Upper lobe of right lung (tissue), 1 donor: ENCODE measurements at regions not wholly inside any gene's neighbourhood (a gene's known extent, or its start where the extent isn't known, plus 50 kb on each side); places are given as distances from the start of the nearest gene placed in this dataset.
A peak's percentile ranks its signal among the peaks of the same experiment; 100 is the strongest.

Experiments used
- ATAC-seq: fragments of 200-7000 bp; cut with Tn5 transposase; one replicate; pipeline ENCODE4 v1.9.1; 2020; ENCODE audit warnings: mild to moderate bottlenecking, moderate library complexity
- DNase-seq: peaks from one replicate; pipeline ENCODE4 v3.0.0-alpha.2; 2020
- H3K27ac ChIP-seq: fragments of 200-600 bp; one replicate; pipeline ENCODE4 v1.8.0; 2022
- H3K27me3 ChIP-seq: fragments of 200-600 bp; one replicate; pipeline ENCODE4 v1.8.0; 2022; ENCODE audit warnings: mild to moderate bottlenecking
- H3K36me3 ChIP-seq: fragments of 200-600 bp; one replicate; pipeline ENCODE4 v1.8.0; 2022
- H3K4me1 ChIP-seq: fragments of 200-600 bp; one replicate; pipeline ENCODE4 v1.8.0; 2022
- H3K4me3 ChIP-seq: fragments of 200-600 bp; one replicate; pipeline ENCODE4 v1.8.0; 2022; ENCODE audit warnings: mild to moderate bottlenecking
- H3K9me3 ChIP-seq: fragments of 200-600 bp; one replicate; pipeline ENCODE4 v1.8.0; 2022
- CTCF ChIP-seq: fragments of 200-600 bp; IDR thresholded peaks from one replicate; pipeline ENCODE4 v1.8.0; 2022; ENCODE audit warnings: antibody characterized with exemption
- intact Hi-C: fragments of 100-400 bp; cut with DNase I; formaldehyde crosslinking; loops from one replicate; pipeline ENCODE4 v1.11.0; 2022
- donor health status: DM: no; HTN: yes; CAD: no; lungs with severe emphysema.

- no peak for ATAC-seq
- Histone ChIP-seq H3K4me3 (no peak overlapping the region), H3K27me3 (no peaks in the 10 kb centered on the region), H3K36me3 (no peaks in the 10 kb centered on the region), H3K27ac (no peak overlapping the region), H3K4me1 (no peaks in the 10 kb centered on the region), H3K9me3 (no peaks in the 10 kb centered on the region)
- DNase-seq = no peak
- TF ChIP-seq CTCF = no peak
- intact Hi-C loops = no loop called here
These were observed 173.4 kb downstream of the SERPINI1 start for GRCh38 chr3:167908746-167909503.

- H3K36me3 ChIP-seq = no peaks in the 10 kb centered on the region
- intact Hi-C loops = no loop called here
- no peak overlapping the region for H3K27ac ChIP-seq
These were observed 172.7 kb downstream of the SERPINI1 start for GRCh38 chr3:167908221-167908620.

GRCh38 chr3:167901138-167901537, 165.6 kb downstream of the SERPINI1 start:
- DNase-seq (no peak), ATAC-seq (no peak)
- Histone ChIP-seq H3K4me1 (no peaks in the 10 kb centered on the region), H3K27ac (no peak overlapping the region), H3K4me3 (no peak overlapping the region), H3K9me3 (no peaks in the 10 kb centered on the region), H3K36me3 (no peaks in the 10 kb centered on the region), H3K27me3 (no peaks in the 10 kb centered on the region)
- intact Hi-C loops = no loop called here
- no peak for TF ChIP-seq CTCF

More at GRCh38 chr3:167908221-167908620, 172.7 kb downstream of the SERPINI1 start:
- no peak for TF ChIP-seq CTCF
- Histone ChIP-seq H3K4me1 (no peaks in the 10 kb centered on the region), H3K27me3 (no peaks in the 10 kb centered on the region), H3K4me3 (no peak overlapping the region), H3K9me3 (no peaks in the 10 kb centered on the region)
- DNase-seq = no peak
- ATAC-seq = no peak

- DNase-seq (no peak), ATAC-seq (peak; percentile 52)
- no peak for TF ChIP-seq CTCF
- H3K27me3 ChIP-seq = no peaks in the 10 kb centered on the region
- H3K9me3 ChIP-seq = no peaks in the 10 kb centered on the region
- intact Hi-C loops = no loop called here
- no peaks in the 10 kb centered on the region for H3K4me1 ChIP-seq
- H3K27ac ChIP-seq = no peak overlapping the region
- H3K36me3 ChIP-seq = no peaks in the 10 kb centered on the region
- no peak overlapping the region for H3K4me3 ChIP-seq
These were observed 163.6 kb downstream of the SERPINI1 start for GRCh38 chr3:167899093-167899492.

GRCh38 chr3:167898091-167898490, 162.6 kb downstream of the SERPINI1 start:
- DNase-seq = no peak
- intact Hi-C loops = no loop called here
- no peak for ATAC-seq

More at GRCh38 chr3:167898091-167898490, 162.6 kb downstream of the SERPINI1 start:
- H3K27me3 ChIP-seq = no peaks in the 10 kb centered on the region
- no peak for TF ChIP-seq CTCF
- no peaks in the 10 kb centered on the region for H3K36me3 ChIP-seq
- no peak overlapping the region for H3K27ac ChIP-seq
- no peaks in the 10 kb centered on the region for H3K4me1 ChIP-seq
- no peak overlapping the region for H3K4me3 ChIP-seq
- H3K9me3 ChIP-seq = no peaks in the 10 kb centered on the region
